ENCODE measurements at regions not wholly inside any gene's neighbourhood (a gene's known extent, or its start where the extent isn't known, plus 50 kb on each side); places are given as distances from the start of the nearest gene placed in this dataset.

- CTCF ChIA-PET (ENCODE audit: partially characterized antibody), result no interaction called here
- no peak overlapping the region for H3K27ac ChIP-seq (ENCODE audit: low read depth, low read length)
- H3K4me3 ChIP-seq (ENCODE audit: low read length in 2 of 2), result no peak overlapping the region
- peaks cover 5 to 8% of the 10 kb centered on the region in 2 donors for H3K27me3 Mint-ChIP-seq
- H3K4me3 Mint-ChIP-seq, result no peak overlapping the region
- POLR2A ChIA-PET (ENCODE audit: partially characterized antibody), result no interaction called here
- H3K9me3 Mint-ChIP-seq, result no peaks in the 10 kb centered on the region
- no peak overlapping the region for H3K27ac Mint-ChIP-seq
- intact Hi-C loops (cut with micrococcal nuclease), result no loop called here
- H3K4me1 Mint-ChIP-seq, result peaks cover 2 to 10% (median 5%) of the 10 kb centered on the region in 4 donors
- no peak for DNase-seq
- no peaks in the 10 kb centered on the region for H3K36me3 Mint-ChIP-seq
- H3K4me1 ChIP-seq (ENCODE audit: insufficient read depth, low read length), result no peaks in the 10 kb centered on the region
- no peaks in the 10 kb centered on the region for H3K9me3 ChIP-seq (ENCODE audit: control insufficient read depth in 1 of 2, low read length in 2 of 2)
- no peaks in the 10 kb centered on the region for H3K27me3 ChIP-seq (ENCODE audit: insufficient read depth, low read length)
- H3K36me3 ChIP-seq (ENCODE audit: insufficient read depth, low read length), result no peaks in the 10 kb centered on the region
Measured at GRCh38 chr2:240237609-240238174, 97.2 kb upstream of the OTOS start.

GRCh38 chr2:240238201-240238600 lies 97.7 kb upstream of the OTOS start:
- no peaks in the 10 kb centered on the region for H3K36me3 ChIP-seq (ENCODE audit: insufficient read depth, low read length)
- POLR2A ChIA-PET (ENCODE audit: partially characterized antibody), result no interaction called here
- H3K27me3 ChIP-seq (ENCODE audit: insufficient read depth, low read length), result no peaks in the 10 kb centered on the region
- H3K9me3 ChIP-seq (ENCODE audit: control insufficient read depth in 1 of 2, low read length in 2 of 2), result no peaks in the 10 kb centered on the region
- CTCF ChIA-PET (ENCODE audit: partially characterized antibody), result no interaction called here
- H3K4me1 ChIP-seq (ENCODE audit: insufficient read depth, low read length), result no peaks in the 10 kb centered on the region
- no peak overlapping the region for H3K4me3 ChIP-seq (ENCODE audit: low read length in 2 of 2)
- no peaks in the 10 kb centered on the region for H3K9me3 Mint-ChIP-seq
- no peak overlapping the region for H3K27ac ChIP-seq (ENCODE audit: low read depth, low read length)
- intact Hi-C loops (cut with micrococcal nuclease), result no loop called here
- H3K27me3 Mint-ChIP-seq, result peaks cover 5 to 8% of the 10 kb centered on the region in 2 donors
- no peaks in the 10 kb centered on the region for H3K36me3 Mint-ChIP-seq
- H3K4me3 Mint-ChIP-seq, result no peak overlapping the region
- H3K27ac Mint-ChIP-seq, result no peak overlapping the region
- no peak for DNase-seq
- peaks cover 2 to 10% (median 5%) of the 10 kb centered on the region in 4 donors for H3K4me1 Mint-ChIP-seq

GRCh38 chr2:240238786-240239185 lies 98.3 kb upstream of the OTOS start:
- Mint-ChIP-seq H3K36me3 (no peaks in the 10 kb centered on the region), H3K27me3 (peaks cover 5 to 8% of the 10 kb centered on the region in 2 donors), H3K4me1 (peaks cover 2 to 10% (median 4%) of the 10 kb centered on the region in 4 donors), H3K9me3 (no peaks in the 10 kb centered on the region), H3K4me3 (no peak overlapping the region), H3K27ac (no peak overlapping the region)
- H3K27me3 ChIP-seq (ENCODE audit: insufficient read depth, low read length), result no peaks in the 10 kb centered on the region
- no peaks in the 10 kb centered on the region for H3K9me3 ChIP-seq (ENCODE audit: control insufficient read depth in 1 of 2, low read length in 2 of 2)
- H3K4me1 ChIP-seq (ENCODE audit: insufficient read depth, low read length), result no peaks in the 10 kb centered on the region
- DNase-seq, result no peak
- ChIA-PET CTCF (ENCODE audit: partially characterized antibody) (no interaction called here), POLR2A (ENCODE audit: partially characterized antibody) (no interaction called here)
- H3K4me3 ChIP-seq (ENCODE audit: low read length in 2 of 2), result no peak overlapping the region
- H3K36me3 ChIP-seq (ENCODE audit: insufficient read depth, low read length), result no peaks in the 10 kb centered on the region
- H3K27ac ChIP-seq (ENCODE audit: low read depth, low read length), result no peak overlapping the region
- intact Hi-C loops (cut with micrococcal nuclease), result no loop called here

DNA sequence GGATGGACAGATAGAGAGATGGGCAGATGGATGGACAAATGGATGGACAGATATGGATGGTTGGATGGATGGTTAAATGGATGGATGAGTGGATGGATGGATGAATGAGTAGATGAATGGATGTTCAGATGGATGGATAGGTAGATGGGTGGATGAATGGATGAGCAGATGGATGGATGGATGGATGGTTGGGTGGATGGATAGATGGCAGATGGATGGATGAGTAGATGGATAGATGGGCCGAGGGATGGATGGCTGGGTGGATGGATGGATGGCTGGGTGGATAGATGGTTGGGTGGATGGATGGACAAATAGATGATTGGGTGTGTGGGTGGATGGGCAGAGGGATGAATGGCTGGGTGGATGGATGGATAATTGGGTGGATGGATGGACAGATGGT lies 98.9 kb upstream of the OTOS start:
- H3K27ac ChIP-seq (ENCODE audit: low read depth, low read length), result no peak overlapping the region
- H3K36me3 Mint-ChIP-seq, result no peaks in the 10 kb centered on the region
- H3K27me3 Mint-ChIP-seq, result peaks cover 6 to 8% of the 10 kb centered on the region in 2 donors
- no peaks in the 10 kb centered on the region for H3K9me3 ChIP-seq (ENCODE audit: control insufficient read depth in 1 of 2, low read length in 2 of 2)
- H3K9me3 Mint-ChIP-seq, result no peaks in the 10 kb centered on the region
- ChIA-PET POLR2A (ENCODE audit: partially characterized antibody) (no interaction called here), CTCF (ENCODE audit: partially characterized antibody) (no interaction called here)
- H3K27me3 ChIP-seq (ENCODE audit: insufficient read depth, low read length), result no peaks in the 10 kb centered on the region
- no peak for DNase-seq
- no peak overlapping the region for H3K4me3 Mint-ChIP-seq
- peak overlapping the region in 1 of 7 donors; percentile 63 for H3K27ac Mint-ChIP-seq
- H3K4me3 ChIP-seq (ENCODE audit: low read length in 2 of 2), result no peak overlapping the region
- intact Hi-C loops (cut with micrococcal nuclease), result no loop called here
- H3K4me1 ChIP-seq (ENCODE audit: insufficient read depth, low read length), result no peaks in the 10 kb centered on the region
- no peaks in the 10 kb centered on the region for H3K36me3 ChIP-seq (ENCODE audit: insufficient read depth, low read length)
- peaks cover 0 to 5% (median 1%) of the 10 kb centered on the region in 4 donors for H3K4me1 Mint-ChIP-seq

DNA sequence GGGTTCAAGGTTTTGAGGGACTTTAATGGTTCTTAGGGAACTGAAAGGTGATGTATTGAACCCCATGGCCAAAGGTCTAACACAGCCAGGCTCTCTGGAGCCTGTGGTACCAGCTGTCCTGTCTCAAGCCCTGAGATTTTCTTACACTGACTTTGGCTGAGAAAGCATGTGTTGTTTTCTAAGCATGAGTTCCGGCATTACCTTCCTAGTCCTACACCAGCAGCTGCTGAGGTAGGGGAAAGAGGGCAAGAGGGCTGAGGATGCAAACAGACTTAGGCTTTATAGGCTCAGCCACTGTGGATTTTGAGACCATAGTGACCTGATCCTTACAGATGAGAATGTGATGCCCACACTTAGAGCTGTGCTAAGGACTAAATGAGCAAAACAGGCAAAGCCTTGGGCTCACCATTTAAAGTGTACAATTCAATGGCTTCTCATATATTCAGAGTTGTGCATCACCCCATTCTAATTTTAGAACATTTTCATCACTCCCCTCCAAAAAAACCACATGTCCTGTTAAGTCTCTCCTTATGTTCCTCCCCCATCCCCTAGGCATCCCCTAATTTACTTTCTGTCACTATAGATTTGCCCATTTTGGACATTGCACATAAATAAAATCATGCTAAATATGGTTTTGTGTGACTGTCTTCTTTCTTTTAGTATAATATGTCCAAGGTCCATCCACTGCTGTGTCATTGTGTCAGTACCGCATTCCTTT lies 99.7 kb upstream of the OTOS start:
- Histone ChIP-seq H3K27ac (ENCODE audit: low read depth, low read length) (no peak overlapping the region), H3K36me3 (ENCODE audit: insufficient read depth, low read length) (no peaks in the 10 kb centered on the region), H3K9me3 (ENCODE audit: control insufficient read depth in 1 of 2, low read length in 2 of 2) (no peaks in the 10 kb centered on the region), H3K4me1 (ENCODE audit: insufficient read depth, low read length) (no peaks in the 10 kb centered on the region), H3K4me3 (ENCODE audit: low read length in 2 of 2) (no peak overlapping the region), H3K27me3 (ENCODE audit: insufficient read depth, low read length) (no peaks in the 10 kb centered on the region)
- Mint-ChIP-seq H3K27ac (no peak overlapping the region), H3K36me3 (no peaks in the 10 kb centered on the region), H3K4me1 (no peaks in the 10 kb centered on the region), H3K9me3 (no peaks in the 10 kb centered on the region), H3K4me3 (no peak overlapping the region), H3K27me3 (peaks cover 6 to 10% of the 10 kb centered on the region in 2 donors)
- ChIA-PET CTCF (ENCODE audit: partially characterized antibody) (no interaction called here), POLR2A (ENCODE audit: partially characterized antibody) (no interaction called here)
- intact Hi-C loops (cut with micrococcal nuclease), result no loop called here
- DNase-seq, result no peak

DNA sequence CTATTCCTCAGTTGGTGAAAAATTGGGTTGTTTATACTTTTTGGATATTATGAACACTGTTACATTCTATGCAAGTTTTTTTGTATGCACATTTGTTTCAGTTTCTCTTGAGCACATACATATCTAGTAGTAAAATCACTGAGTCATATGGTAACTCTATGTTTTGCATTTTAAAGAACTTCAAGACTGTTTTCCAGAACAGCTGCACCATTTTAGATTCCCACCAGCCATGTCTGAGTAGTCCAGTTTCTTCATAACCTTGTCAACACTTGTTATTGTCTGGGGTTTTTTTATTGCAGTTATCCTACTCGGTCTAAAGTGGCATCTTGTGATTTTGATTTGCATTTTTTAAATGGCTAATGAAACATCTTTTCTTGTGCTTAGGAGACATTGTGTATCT lies 100.3 kb upstream of the OTOS start:
- CTCF ChIA-PET (ENCODE audit: partially characterized antibody), result interaction anchor here (1.4 kb wide), 1 partner anchor 8 kb away, joined by 7 read pairs; no protein-coding TSS in a partner anchor
- DNase-seq, result no peak
- Histone ChIP-seq H3K27me3 (ENCODE audit: insufficient read depth, low read length) (no peaks in the 10 kb centered on the region), H3K27ac (ENCODE audit: low read depth, low read length) (no peak overlapping the region), H3K4me3 (ENCODE audit: low read length in 2 of 2) (no peak overlapping the region), H3K36me3 (ENCODE audit: insufficient read depth, low read length) (no peaks in the 10 kb centered on the region), H3K4me1 (ENCODE audit: insufficient read depth, low read length) (no peaks in the 10 kb centered on the region), H3K9me3 (ENCODE audit: control insufficient read depth in 1 of 2, low read length in 2 of 2) (no peaks in the 10 kb centered on the region)
- intact Hi-C loops (cut with micrococcal nuclease), result no loop called here
- no peak overlapping the region for H3K27ac Mint-ChIP-seq
- no peaks in the 10 kb centered on the region for H3K9me3 Mint-ChIP-seq
- H3K4me3 Mint-ChIP-seq, result no peak overlapping the region
- POLR2A ChIA-PET (ENCODE audit: partially characterized antibody), result no interaction called here
- H3K36me3 Mint-ChIP-seq, result no peaks in the 10 kb centered on the region
- no peaks in the 10 kb centered on the region for H3K4me1 Mint-ChIP-seq
- peaks cover 6 to 13% of the 10 kb centered on the region in 2 donors for H3K27me3 Mint-ChIP-seq

DNA sequence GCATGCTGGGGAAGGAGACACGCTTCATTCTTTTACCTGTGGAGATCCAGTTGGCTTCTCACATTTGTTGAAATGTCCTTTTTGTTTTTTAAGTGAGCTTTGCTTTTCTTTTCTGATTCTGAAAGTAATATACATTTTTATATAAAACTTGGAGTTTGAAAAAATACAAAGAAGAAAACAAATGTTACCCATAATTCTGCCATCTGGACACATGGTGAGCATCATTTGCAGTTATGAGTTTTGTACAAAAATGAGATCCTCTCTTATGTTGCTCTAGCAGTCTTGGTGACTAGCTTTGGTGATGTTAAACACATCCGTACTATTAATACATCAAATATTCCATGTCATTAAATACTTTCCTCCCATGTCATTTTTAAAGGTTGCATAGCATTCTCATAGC lies 101.1 kb upstream of the OTOS start:
- Mint-ChIP-seq H3K4me1 (no peaks in the 10 kb centered on the region), H3K4me3 (no peak overlapping the region), H3K9me3 (peaks cover 0 to 3% (median 0%) of the 10 kb centered on the region in 8 donors), H3K36me3 (no peaks in the 10 kb centered on the region), H3K27ac (no peak overlapping the region), H3K27me3 (peaks cover 10 to 18% of the 10 kb centered on the region in 2 donors)
- Histone ChIP-seq H3K27ac (ENCODE audit: low read depth, low read length) (no peak overlapping the region), H3K4me3 (ENCODE audit: low read length in 2 of 2) (no peak overlapping the region), H3K27me3 (ENCODE audit: insufficient read depth, low read length) (no peaks in the 10 kb centered on the region), H3K36me3 (ENCODE audit: insufficient read depth, low read length) (no peaks in the 10 kb centered on the region), H3K4me1 (ENCODE audit: insufficient read depth, low read length) (no peaks in the 10 kb centered on the region), H3K9me3 (ENCODE audit: control insufficient read depth in 1 of 2, low read length in 2 of 2) (no peaks in the 10 kb centered on the region)
- DNase-seq, result no peak
- CTCF ChIA-PET (ENCODE audit: partially characterized antibody), result interaction anchor here (1.4 kb wide), 1 partner anchor 9 kb away, joined by 7 read pairs; no protein-coding TSS in a partner anchor
- POLR2A ChIA-PET (ENCODE audit: partially characterized antibody), result no interaction called here
- intact Hi-C loops (cut with micrococcal nuclease), result no loop called here

Data from CD4-positive, alpha-beta memory T cell (primary cell).